ENCODE measurements at regions not wholly inside any gene's neighbourhood (a gene's known extent, or its start where the extent isn't known, plus 50 kb on each side); places are given as distances from the start of the nearest gene placed in this dataset.

- Histone ChIP-seq H3K4me1 (no peaks in the 10 kb centered on the region), H3K27me3 (no peaks in the 10 kb centered on the region), H3K27ac (no peak overlapping the region), H3K36me3 (ENCODE audit: low read depth, missing control alignments) (no peaks in the 10 kb centered on the region), H3K4me3 (no peak overlapping the region), H3K9me3 (no peaks in the 10 kb centered on the region)
- intact Hi-C loops (cut with DNase I; ENCODE audit: low total_unique reads) = no loop called here
- WGBS, 2 donors = 26 to 29% methylated on average over 2 of the region's 2 CpGs
- TF ChIP-seq CTCF (IDR thresholded peaks at IDR 0.05) = no peak
- no peak for TF ChIP-seq POLR2A (IDR thresholded peaks at IDR 0.05)
- DNase-seq = no peak
These were observed 420.7 kb downstream of the ZNF385D start for GRCh38 chr3:21330293-21330692.

GRCh38 chr3:21328711-21329390 lies 422.2 kb downstream of the ZNF385D start:
- no peak overlapping the region for H3K4me3 ChIP-seq
- no peak for DNase-seq
- intact Hi-C loops (cut with DNase I; ENCODE audit: low total_unique reads) = no loop called here
- H3K4me1 ChIP-seq = no peaks in the 10 kb centered on the region
- no peak for TF ChIP-seq CTCF (IDR thresholded peaks at IDR 0.05)
- TF ChIP-seq POLR2A (IDR thresholded peaks at IDR 0.05) = no peak
- H3K36me3 ChIP-seq (ENCODE audit: low read depth, missing control alignments) = no peaks in the 10 kb centered on the region
- no peak overlapping the region for H3K27ac ChIP-seq
- no peaks in the 10 kb centered on the region for H3K27me3 ChIP-seq
- no peaks in the 10 kb centered on the region for H3K9me3 ChIP-seq
- WGBS, 2 donors = 83 to 87% methylated on average over 11 of the region's 11 CpGs

- Histone ChIP-seq H3K9me3 (no peaks in the 10 kb centered on the region), H3K4me3 (no peak overlapping the region), H3K27ac (no peak overlapping the region), H3K36me3 (ENCODE audit: low read depth, missing control alignments) (no peaks in the 10 kb centered on the region), H3K4me1 (no peaks in the 10 kb centered on the region), H3K27me3 (no peaks in the 10 kb centered on the region)
- 59 to 68% methylated on average over 3 of the region's 3 CpGs for WGBS, 2 donors
- intact Hi-C loops (cut with DNase I; ENCODE audit: low total_unique reads) = no loop called here
- DNase-seq = no peak
- no peak for TF ChIP-seq POLR2A (IDR thresholded peaks at IDR 0.05)
- no peak for TF ChIP-seq CTCF (IDR thresholded peaks at IDR 0.05)
These were observed 424.1 kb downstream of the ZNF385D start for GRCh38 chr3:21326704-21327475.

DNA sequence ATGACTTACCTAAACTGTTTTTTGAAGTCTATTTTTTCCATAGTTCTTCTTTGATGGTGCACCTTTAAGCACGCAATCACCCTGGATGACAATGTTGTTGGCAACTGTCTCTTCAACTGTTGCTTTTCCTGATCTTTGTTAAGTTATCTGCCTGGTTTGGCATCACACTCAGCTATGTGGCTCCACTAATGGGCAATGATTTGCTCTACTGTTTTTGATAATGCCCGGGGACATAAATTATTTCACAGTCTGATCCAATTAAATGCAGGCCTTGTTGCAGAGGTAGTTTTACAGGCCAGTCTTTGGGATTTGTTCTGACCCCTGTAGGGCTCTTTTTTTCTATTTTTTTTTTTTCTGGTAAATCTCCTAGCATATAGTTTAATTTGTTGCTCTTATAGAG lies 436.3 kb downstream of the ZNF385D start:
- Histone ChIP-seq H3K4me3 (no peak overlapping the region), H3K9me3 (no peaks in the 10 kb centered on the region), H3K27me3 (no peaks in the 10 kb centered on the region), H3K4me1 (no peaks in the 10 kb centered on the region), H3K27ac (no peak overlapping the region), H3K36me3 (ENCODE audit: low read depth, missing control alignments) (no peaks in the 10 kb centered on the region)
- no peak for DNase-seq
- WGBS, 2 donors = 74 to 92% methylated on average over 2 of the region's 2 CpGs
- no peak for TF ChIP-seq POLR2A (IDR thresholded peaks at IDR 0.05)
- TF ChIP-seq CTCF (IDR thresholded peaks at IDR 0.05) = no peak
- intact Hi-C loops (cut with DNase I; ENCODE audit: low total_unique reads) = no loop called here

Measured in testis (tissue), 2 donors.